ENCODE measurements at regions not wholly inside any gene's neighbourhood (a gene's known extent, or its start where the extent isn't known, plus 50 kb on each side); places are given as distances from the start of the nearest gene placed in this dataset.

- TF ChIP-seq CTCF (IDR thresholded peaks at IDR 0.05) (no peak), POLR2A (IDR thresholded peaks at IDR 0.05) (no peak)
These were observed 129.7 kb upstream of the CALCR start for GRCh38 chr7:93704217-93704616.
